BLaER1 treated with 17β-estradiol and CSF1 and Interleukin-3, amounts not matched to agents 10 nM and 100 nM (cell line): ENCODE measurements at regions not wholly inside any gene's neighbourhood (a gene's known extent, or its start where the extent isn't known, plus 50 kb on each side); places are given as distances from the start of the nearest gene placed in this dataset.

Experiments used
- H3K27ac ChIP-seq, 11 experiments: shearing (Covaris generic); formaldehyde crosslinking; 2 replicates each; pipeline ENCODE4 v1.8.1; 2022
- H3K27me3 ChIP-seq, 11 experiments: shearing (Covaris generic); formaldehyde crosslinking; 2 replicates each; pipeline ENCODE4 v1.8.1; 2022
- H3K36me3 ChIP-seq, 11 experiments: shearing (Covaris generic); formaldehyde crosslinking; 2 replicates each; pipeline ENCODE4 v1.8.1; 2022
- H3K4me1 ChIP-seq, 10 experiments: shearing (Covaris generic); formaldehyde crosslinking; 2 replicates each; pipeline ENCODE4 v1.8.1; 2022
- H3K4me2 ChIP-seq, 11 experiments: shearing (Covaris generic); formaldehyde crosslinking; 2 replicates each; pipeline ENCODE4 v1.8.1; 2022
- H3K4me3 ChIP-seq, 10 experiments: shearing (Covaris generic); formaldehyde crosslinking; 2 replicates each; pipeline ENCODE4 v1.8.1; 2022
- H3K9ac ChIP-seq, 11 experiments: shearing (Covaris generic); formaldehyde crosslinking; 2 replicates each; pipeline ENCODE4 v1.8.1; 2022
- H3K9me3 ChIP-seq, 11 experiments: shearing (Covaris generic); formaldehyde crosslinking; replicated peaks in 1 of 11; 2 replicates each; pipeline ENCODE4 v1.8.1; 2022
- H4K20me1 ChIP-seq, 11 experiments: shearing (Covaris generic); formaldehyde crosslinking; 2 replicates each; pipeline ENCODE4 v1.8.1; 2022
- Cebpa-rat ChIP-seq, 11 experiments: shearing (Covaris generic); IDR thresholded peaks; 2 replicates each; pipeline ENCODE4 v1.8.1; 2022

DNA sequence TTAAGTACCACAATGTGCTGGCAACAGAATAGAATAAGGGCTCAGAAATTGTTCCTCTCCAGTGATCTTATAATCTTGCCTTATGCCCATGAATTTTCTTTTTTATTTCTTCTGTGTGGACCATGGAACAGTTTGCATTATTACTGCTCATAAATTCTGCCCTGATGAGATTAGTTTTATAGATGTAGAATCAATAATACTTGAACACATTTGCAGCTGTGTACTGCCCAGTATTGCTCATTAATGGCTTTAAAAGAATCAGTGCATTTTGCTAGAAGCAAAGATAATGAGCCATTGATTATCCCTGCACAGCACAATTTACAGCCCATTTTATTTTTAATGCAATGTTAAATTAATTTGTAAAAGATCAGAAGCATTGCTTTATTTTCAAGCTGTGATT is 172.3 kb upstream of the STXBP6 start:
- Histone ChIP-seq H3K4me2 (no peak overlapping the region), H3K9me3 (no peaks in the 10 kb centered on the region), H3K4me1 (no peaks in the 10 kb centered on the region), H3K36me3 (no peaks in the 10 kb centered on the region), H3K27me3 (no peaks in the 10 kb centered on the region), H3K27ac (no peak overlapping the region), H3K4me3 (no peak overlapping the region), H4K20me1 (no peaks in the 10 kb centered on the region), H3K9ac (no peak overlapping the region)
- TF ChIP-seq Cebpa-rat (IDR thresholded peaks at IDR 0.05), result no peak

- Histone ChIP-seq H3K27me3 (no peaks in the 10 kb centered on the region), H3K9me3 (no peaks in the 10 kb centered on the region)
Measured at GRCh38 chr14:25220514-25220913, 170.6 kb upstream of the STXBP6 start.

DNA sequence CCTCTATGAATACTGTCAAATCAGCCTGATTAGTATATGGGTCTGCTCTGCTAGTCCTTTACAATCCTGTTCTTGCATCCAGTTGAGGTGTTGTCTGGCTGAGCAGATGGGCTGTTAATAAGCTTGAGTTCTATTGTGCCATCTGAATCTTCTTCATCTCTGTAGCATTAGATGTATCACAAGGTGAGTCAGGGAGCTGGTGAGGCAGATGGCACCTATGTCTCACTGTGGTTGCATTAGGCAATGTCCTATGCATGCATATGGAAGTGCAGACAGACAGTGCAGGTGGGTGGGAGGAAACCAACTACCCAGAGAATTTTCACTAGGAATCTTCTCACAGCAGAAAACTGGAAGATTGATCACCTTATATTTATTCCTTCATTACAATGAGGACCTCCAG is 165.7 kb upstream of the STXBP6 start:
- H3K4me1 ChIP-seq, result no peaks in the 10 kb centered on the region
- no peaks in the 10 kb centered on the region for H4K20me1 ChIP-seq
- no peak overlapping the region for H3K4me3 ChIP-seq
- no peak overlapping the region for H3K4me2 ChIP-seq
- no peak overlapping the region for H3K9ac ChIP-seq
- H3K27me3 ChIP-seq, result no peaks in the 10 kb centered on the region
- no peaks in the 10 kb centered on the region for H3K36me3 ChIP-seq
- no peak overlapping the region for H3K27ac ChIP-seq
- H3K9me3 ChIP-seq, result 0 out of 22 replicates have a peak, but pooled peaks cover 0 to 4% (median 0%) of the 10 kb centered on the region in 11 experiments
- no peak for TF ChIP-seq Cebpa-rat (IDR thresholded peaks at IDR 0.05)

More at GRCh38 chr14:25220514-25220913, 170.6 kb upstream of the STXBP6 start:
- H3K4me3 ChIP-seq, result no peak overlapping the region
- no peak overlapping the region for H3K27ac ChIP-seq
- no peaks in the 10 kb centered on the region for H4K20me1 ChIP-seq
- H3K9ac ChIP-seq, result no peak overlapping the region
- no peaks in the 10 kb centered on the region for H3K4me1 ChIP-seq
- no peak for TF ChIP-seq Cebpa-rat (IDR thresholded peaks at IDR 0.05)
- no peak overlapping the region for H3K4me2 ChIP-seq
- H3K36me3 ChIP-seq, result no peaks in the 10 kb centered on the region

GRCh38 chr14:25197885-25198284 is 147.9 kb upstream of the STXBP6 start:
- no peak for TF ChIP-seq Cebpa-rat (IDR thresholded peaks at IDR 0.05)
- Histone ChIP-seq H3K9me3 (peaks cover 7 to 18% (median 14%) of the 10 kb centered on the region in 11 experiments; a peak in 21 of 22 replicates), H3K4me2 (no peak overlapping the region), H4K20me1 (no peaks in the 10 kb centered on the region), H3K9ac (no peak overlapping the region), H3K27ac (no peak overlapping the region), H3K36me3 (no peaks in the 10 kb centered on the region), H3K27me3 (no peaks in the 10 kb centered on the region), H3K4me3 (no peak overlapping the region), H3K4me1 (no peaks in the 10 kb centered on the region)

GRCh38 chr14:25180221-25180620 is 130.3 kb upstream of the STXBP6 start:
- Histone ChIP-seq H3K27ac (no peak overlapping the region), H3K4me3 (no peak overlapping the region), H3K4me2 (no peak overlapping the region), H3K4me1 (no peaks in the 10 kb centered on the region), H3K9ac (no peak overlapping the region), H4K20me1 (no peaks in the 10 kb centered on the region), H3K27me3 (no peaks in the 10 kb centered on the region), H3K9me3 (peaks cover 0 to 14% (median 7%) of the 10 kb centered on the region in 11 experiments; a peak in 8 of 22 replicates), H3K36me3 (no peaks in the 10 kb centered on the region)
- TF ChIP-seq Cebpa-rat (IDR thresholded peaks at IDR 0.05), result no peak

- no peak for TF ChIP-seq Cebpa-rat (IDR thresholded peaks at IDR 0.05)
- Histone ChIP-seq H3K4me2 (no peak overlapping the region), H3K4me3 (no peak overlapping the region), H3K36me3 (no peaks in the 10 kb centered on the region), H3K9ac (no peak overlapping the region), H3K4me1 (no peaks in the 10 kb centered on the region), H4K20me1 (no peaks in the 10 kb centered on the region), H3K27ac (no peak overlapping the region), H3K9me3 (peaks cover 0 to 6% (median 0%) of the 10 kb centered on the region in 11 experiments; a peak in 4 of 22 replicates), H3K27me3 (no peaks in the 10 kb centered on the region)
Measured at GRCh38 chr14:25178255-25178654, 128.3 kb upstream of the STXBP6 start.

- no peaks in the 10 kb centered on the region for H3K9me3 ChIP-seq
- H3K4me1 ChIP-seq, result peaks cover 0 to 4% (median 0%) of the 10 kb centered on the region in 10 experiments; a peak in 2 of 20 replicates
- H3K27me3 ChIP-seq, result no peaks in the 10 kb centered on the region
- H3K4me3 ChIP-seq, result no peak overlapping the region
- H3K9ac ChIP-seq, result no peak overlapping the region
- no peaks in the 10 kb centered on the region for H4K20me1 ChIP-seq
- no peak for TF ChIP-seq Cebpa-rat (IDR thresholded peaks at IDR 0.05)
- H3K27ac ChIP-seq, result no peak overlapping the region
- no peaks in the 10 kb centered on the region for H3K36me3 ChIP-seq
- no peak overlapping the region for H3K4me2 ChIP-seq
Measured at GRCh38 chr14:25150934-25151790, 101.2 kb upstream of the STXBP6 start.

GRCh38 chr14:25150401-25150800 is 100.5 kb upstream of the STXBP6 start:
- Histone ChIP-seq H3K27me3 (no peaks in the 10 kb centered on the region), H3K4me2 (no peak overlapping the region)
- no peak for TF ChIP-seq Cebpa-rat (IDR thresholded peaks at IDR 0.05)

DNA sequence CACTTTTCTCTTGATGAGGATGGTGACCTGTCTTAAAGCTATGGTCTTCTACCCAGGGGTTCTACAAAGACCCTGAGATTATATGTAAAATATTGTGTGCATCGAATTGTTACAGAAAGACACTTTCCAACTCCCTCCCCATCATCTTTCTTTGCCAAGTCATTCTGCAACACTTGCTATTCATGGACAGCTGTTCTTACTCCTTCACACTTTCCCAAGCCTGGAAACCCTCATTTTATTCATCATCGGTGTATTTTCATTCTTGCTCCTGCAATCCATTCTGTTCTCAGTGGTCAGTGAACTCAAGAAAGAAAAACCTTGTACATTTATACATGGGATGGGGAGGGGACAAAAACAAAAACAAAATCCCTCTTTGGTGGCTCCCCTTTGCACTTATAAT is 90.5 kb upstream of the STXBP6 start:
- no peak for TF ChIP-seq Cebpa-rat (IDR thresholded peaks at IDR 0.05)
- H3K9ac ChIP-seq, result no peak overlapping the region
- H3K4me2 ChIP-seq, result no peak overlapping the region
- peaks cover 0 to 7% (median 0%) of the 10 kb centered on the region in 11 experiments; a peak in 1 of 22 replicates for H3K9me3 ChIP-seq
- H3K4me3 ChIP-seq, result no peak overlapping the region
- H4K20me1 ChIP-seq, result no peaks in the 10 kb centered on the region
- H3K27ac ChIP-seq, result no peak overlapping the region
- no peaks in the 10 kb centered on the region for H3K4me1 ChIP-seq
- no peaks in the 10 kb centered on the region for H3K36me3 ChIP-seq
- no peaks in the 10 kb centered on the region for H3K27me3 ChIP-seq

More at GRCh38 chr14:25150401-25150800, 100.5 kb upstream of the STXBP6 start:
- Histone ChIP-seq H3K4me1 (peaks cover 0 to 4% (median 0%) of the 10 kb centered on the region in 10 experiments; a peak in 2 of 20 replicates), H3K4me3 (no peak overlapping the region), H4K20me1 (no peaks in the 10 kb centered on the region), H3K27ac (no peak overlapping the region), H3K9ac (no peak overlapping the region), H3K9me3 (no peaks in the 10 kb centered on the region), H3K36me3 (no peaks in the 10 kb centered on the region)

- Histone ChIP-seq H3K36me3 (no peaks in the 10 kb centered on the region), H3K9me3 (peaks cover 0 to 7% (median 0%) of the 10 kb centered on the region in 11 experiments; a peak in 1 of 22 replicates), H3K4me3 (no peak overlapping the region), H3K4me1 (0 out of 20 replicates have a peak, but pooled peaks cover 0 to 4% (median 0%) of the 10 kb centered on the region in 10 experiments), H3K9ac (no peak overlapping the region), H4K20me1 (no peaks in the 10 kb centered on the region), H3K27me3 (no peaks in the 10 kb centered on the region), H3K4me2 (no peak overlapping the region), H3K27ac (no peak overlapping the region)
- no peak for TF ChIP-seq Cebpa-rat (IDR thresholded peaks at IDR 0.05)
Measured at GRCh38 chr14:25136811-25137210, 86.9 kb upstream of the STXBP6 start.
